ENCODE measurements at regions not wholly inside any gene's neighbourhood (a gene's known extent, or its start where the extent isn't known, plus 50 kb on each side); places are given as distances from the start of the nearest gene placed in this dataset.
"Not testable (repeated sequence)": the region's sequence is repeated elsewhere in the genome, so short reads cannot be mapped to it uniquely, and the experiment has no call there.

DNA sequence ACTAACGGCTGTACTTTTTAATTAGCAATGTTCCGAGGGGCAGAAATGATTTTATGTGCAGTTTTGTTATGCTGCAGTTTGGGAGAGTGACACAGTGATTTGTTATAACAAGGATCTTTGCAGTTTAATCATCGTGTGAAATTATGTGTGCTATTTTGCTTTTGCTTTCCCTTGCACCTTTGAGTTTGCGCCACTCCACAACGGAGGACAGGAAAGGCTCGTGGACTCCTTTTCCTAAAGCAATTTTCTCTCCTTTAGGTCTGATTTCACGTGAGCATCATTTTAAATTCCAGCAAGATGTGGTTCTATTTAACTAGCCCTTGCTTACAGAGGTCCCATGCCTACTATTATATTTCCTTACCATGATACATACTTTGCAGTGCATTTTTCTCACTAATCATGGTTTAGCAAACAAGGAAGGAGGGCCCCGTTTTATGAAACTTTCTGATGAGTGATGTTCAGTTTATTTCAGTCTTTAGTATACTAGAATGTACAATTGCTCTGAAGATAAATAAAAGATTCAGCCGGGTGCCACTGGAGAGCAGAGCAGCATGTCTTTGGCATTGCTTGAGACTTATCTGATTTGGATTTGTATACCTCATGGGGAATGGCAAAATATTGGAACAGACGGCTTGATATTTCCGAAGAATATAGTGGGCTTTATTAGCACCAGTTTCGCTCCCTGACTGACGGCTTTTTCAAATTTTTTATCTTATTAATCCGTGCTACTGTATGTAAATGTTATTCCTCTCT, 528.2 kb upstream of the FANCL start:
- DNase-seq: no peak

DNA sequence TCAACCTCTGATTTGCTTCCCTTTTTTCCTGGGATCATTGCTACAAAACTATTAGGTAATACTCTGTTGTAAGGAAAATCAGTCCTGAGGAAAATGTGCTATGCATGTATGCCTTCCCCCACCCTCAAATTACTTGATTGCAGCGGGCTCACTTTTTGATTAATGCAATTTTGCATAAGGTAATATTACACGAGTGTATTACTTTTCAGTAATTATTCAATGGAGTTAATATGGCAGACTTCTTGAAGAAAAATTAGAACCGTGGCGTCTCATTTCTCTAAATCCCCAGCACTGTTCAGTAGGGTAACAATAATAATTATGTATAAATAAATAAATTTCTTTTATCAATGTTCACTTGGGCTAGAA, 527.6 kb upstream of the FANCL start:
- DNase-seq: no peak

DNA sequence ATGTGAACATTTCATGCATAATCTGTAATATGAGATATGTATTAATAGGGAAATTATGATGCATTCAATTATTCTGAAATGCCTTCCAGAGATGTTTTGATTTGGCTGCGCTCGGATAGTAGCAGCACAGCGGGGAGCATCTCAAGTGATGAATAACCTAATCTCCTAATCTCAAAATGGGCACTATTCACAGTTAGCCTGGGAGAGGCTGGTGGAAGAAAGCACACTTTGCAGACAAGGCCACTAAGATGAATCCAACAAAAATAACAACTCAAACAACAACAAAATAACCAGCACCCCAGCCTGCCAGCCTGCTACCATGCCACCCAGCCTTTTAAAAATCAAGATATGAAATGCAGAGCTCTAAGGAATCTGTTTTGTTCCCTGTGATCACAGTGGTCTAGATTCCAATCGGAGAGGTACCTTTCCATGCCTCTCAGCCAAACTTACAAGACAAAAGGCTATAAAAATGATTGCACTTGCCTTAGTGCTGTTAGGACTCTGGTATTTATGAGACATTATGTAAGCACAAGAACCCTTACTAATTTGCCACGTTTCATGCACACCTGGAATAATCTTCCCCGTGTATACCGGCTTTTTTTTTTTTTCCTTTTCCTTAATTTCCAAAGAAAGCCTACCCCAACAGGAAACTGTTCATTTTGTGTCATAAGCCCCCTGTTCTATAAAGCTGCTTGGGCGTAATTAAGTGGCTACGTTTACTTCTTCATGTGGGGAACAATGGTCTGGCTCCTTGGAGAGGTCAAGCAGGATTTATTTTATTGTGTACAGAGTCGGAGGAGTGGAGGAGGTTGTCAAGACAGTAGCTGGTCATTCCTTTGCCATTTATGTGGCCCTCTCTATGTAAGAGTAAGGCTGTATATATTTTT, 526.9 kb upstream of the FANCL start:
- DNase-seq: no peak

DNA sequence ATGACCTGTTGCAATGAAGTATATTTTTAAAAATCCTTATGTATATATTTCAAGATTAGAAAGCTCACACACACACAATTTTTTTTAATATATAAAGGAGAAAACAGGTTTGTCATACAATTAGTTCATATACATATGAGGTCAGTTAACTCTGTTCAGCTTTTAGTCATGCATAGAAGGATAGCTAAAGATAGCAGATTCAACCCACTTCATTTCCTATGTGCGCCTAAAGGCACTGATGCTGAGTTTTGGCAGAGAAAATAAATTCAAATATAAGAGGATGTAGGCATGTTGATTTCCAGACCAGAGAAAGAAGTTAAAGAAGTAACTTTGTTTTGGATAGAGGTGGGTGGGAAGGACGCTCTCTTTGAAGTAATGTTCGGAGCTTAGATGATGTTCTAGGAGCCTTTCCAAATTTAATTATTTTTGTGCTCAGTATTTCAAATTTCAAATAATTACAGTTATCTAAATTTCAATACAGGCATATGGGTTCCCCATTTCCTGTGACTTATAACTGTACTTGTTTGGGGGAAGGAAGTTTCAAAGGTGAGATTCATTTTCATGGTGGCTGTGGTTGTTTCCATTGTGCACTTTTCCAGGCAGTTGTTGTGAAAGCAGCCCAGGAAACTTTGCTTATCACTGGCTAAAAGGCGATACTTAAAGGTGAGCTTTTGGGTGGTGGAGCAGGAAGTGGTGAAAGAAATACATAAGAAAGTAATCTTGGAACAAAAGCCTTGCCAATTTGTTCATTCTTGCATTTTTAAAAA, 523.4 kb upstream of the FANCL start:
- DNase-seq: no peak

DNA sequence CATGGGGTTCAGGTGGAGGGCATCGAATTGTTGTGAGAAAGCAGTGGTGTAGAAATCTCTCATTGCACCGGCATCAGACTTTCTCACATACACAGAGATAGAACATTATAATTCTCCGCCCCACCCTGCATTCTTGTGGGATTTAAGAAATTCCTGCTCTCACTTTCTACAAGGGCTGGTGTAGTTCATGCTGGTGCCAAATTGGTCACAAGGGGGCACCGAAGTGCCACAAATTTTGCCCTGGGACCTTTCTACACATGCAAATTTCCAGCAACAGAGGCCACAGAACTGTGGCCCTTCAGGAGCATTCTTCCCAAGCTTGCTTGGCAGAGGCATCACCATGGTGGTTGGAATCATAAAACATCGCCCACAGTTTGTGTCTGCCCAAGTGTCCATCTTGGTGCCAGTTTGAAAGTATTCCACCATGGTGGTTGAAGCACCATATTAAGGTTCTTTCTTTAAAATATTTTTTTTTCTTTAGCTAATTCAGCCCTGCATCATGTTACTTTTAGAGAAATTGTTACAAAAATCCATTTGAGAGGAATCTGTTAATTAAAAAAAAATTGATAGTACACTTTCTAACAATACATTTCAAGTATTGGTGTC, 521.2 kb upstream of the FANCL start:
- DNase-seq: peak; percentile 36

DNA sequence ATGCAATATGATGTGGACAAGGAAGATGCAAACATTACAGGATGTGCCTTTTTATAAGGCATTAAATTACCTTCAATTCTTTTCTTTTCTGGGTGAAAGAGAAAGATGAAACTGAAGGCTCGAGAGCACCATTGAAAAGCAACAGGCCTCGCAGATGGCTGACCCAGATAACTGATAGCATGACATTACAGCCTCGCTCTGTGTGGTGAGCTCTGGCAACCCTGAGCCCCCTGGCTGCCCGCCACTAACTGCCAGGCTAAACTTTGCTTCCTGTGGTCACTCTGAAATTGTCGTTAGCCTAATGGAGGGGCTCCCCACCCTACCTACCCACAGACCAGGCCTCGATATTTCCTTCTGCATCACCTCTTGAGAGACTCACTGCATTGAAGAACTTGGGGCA, 516.8 kb upstream of the FANCL start:
- no peak for DNase-seq

DNA sequence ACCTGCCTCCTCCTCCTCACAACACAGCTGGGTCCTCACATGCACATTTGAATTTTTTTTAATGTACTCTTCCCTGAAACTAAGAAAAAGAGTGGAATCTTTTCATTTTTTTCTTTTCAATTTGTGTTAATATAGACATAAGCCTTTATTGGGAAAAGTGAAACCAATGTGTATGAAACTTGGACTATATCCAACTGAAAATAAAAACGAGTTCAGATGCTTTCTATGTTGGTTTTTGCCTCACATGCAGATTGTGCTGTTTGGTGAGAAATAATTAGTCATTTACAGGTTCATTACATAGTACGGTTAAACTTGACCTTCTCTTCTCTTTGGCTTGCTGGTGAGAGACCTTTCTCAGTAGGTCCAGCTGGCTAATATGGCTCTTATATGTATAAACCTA, 515.2 kb upstream of the FANCL start:
- no peak for DNase-seq

DNA sequence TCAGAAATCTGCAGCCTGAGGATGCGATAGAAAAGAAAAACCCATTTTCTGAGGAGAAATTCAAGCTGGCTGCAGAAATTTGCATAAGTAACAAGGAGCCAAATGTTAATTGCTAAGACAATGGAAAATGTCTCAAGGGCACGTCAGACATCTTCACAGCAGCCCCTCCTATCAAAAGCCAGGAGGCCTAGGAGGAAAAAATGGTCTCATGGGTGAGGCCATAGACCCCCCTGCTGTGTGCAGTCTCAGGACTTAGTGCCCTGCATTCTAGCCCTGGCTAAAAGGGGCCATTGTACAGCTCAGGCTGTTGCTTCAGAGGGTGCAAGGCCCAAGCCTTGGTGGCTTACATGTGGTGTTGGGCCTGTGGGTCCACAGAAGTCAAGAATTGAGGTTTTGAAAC, 511.4 kb upstream of the FANCL start:
- not testable (repeated sequence) for DNase-seq

DNA sequence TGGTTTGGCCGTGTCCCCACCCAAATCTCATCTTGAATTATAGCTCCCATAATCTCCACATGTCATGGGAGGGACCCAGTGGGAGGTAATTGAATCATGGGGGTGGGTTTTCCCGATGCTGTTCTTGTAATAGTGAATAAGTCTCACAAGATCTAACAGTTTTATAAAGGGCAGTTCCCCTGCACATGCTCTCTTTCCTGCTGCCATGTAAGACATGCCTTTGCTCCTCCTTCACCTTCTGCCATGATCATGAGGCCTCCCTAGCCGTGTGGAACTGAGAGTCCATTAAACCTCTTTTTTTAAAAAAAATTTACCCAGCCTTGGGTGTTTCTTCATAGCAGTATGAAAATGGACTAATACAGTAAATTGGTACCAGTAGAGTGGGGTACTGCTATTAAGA, 510.6 kb upstream of the FANCL start:
- DNase-seq: not testable (repeated sequence)

DNA sequence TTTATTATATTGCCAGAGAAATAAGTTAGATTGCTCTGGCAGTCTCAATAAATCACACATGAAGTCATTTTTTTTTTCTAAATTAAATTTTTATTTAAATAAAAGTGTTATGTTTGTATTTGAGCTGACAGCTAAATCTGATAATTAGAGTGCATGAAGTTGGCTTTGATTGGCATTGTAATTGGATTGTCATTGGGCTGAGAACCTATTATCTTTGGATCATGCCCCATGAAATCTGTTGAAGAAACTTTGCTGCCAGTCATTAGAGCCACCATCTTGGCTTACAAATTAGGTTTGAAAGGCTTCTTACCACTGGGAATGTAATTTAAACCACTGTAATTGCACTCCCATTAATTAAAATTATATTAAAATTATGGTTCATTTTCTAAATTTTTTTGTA, 507.9 kb upstream of the FANCL start:
- DNase-seq: no peak

DNA sequence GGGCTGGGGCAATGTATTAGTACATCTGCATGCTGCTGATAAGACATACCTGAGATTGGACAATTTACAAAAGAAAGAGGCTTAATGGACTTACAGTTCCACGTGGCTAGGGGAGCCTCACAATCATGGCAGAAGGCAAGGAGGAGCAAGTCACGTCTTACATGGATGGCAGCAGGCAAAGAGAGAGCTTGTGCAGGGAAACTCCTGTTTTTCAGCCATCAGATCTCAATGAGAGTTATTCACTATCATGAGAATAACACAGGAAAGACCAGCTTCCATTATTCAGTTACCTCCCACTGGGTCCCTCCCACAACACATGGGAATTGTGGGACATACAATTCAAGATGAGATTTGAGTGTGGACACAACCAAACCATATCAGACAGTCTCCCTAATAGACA, 504.2 kb upstream of the FANCL start:
- not testable (repeated sequence) for DNase-seq

DNA sequence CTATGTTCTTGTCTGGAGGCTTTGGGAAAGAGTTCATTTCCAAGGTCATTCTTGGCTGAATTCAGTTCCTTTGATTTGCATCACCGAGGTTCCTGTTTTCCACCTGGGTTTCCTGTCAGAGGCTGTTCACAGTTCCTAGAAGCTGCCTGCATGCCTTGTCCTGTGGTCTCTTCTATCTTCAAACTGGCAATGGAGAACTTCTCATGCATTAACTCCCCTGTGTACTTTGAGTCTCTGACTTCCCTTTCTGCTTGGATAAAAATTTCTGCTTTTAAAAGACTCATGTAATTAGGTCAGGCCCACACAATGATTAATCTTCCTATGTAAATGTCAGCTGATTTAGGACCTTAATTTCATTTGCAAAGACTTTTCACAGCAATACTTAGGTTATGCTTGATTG, 499.3 kb upstream of the FANCL start:
- no peak for DNase-seq

DNA sequence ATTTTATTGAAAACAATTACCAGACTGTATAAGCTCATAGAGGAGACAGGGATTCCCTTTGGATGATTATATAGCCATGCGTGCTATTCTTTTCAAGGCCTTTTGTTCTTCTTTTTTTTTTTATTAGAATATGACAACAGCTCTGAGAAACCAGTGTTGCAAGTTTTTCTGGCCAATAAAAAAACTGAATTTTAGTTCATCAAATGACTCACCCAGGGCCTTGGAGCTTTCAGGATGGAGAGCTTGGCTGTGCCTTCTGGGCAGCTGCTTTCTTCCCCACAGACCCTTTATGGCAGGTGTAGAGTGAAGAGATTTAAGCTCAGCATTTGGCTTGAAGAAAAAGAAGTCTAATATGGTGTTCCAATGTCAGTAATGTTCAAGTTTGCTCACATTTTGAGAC, 497.9 kb upstream of the FANCL start:
- DNase-seq: no peak

DNA sequence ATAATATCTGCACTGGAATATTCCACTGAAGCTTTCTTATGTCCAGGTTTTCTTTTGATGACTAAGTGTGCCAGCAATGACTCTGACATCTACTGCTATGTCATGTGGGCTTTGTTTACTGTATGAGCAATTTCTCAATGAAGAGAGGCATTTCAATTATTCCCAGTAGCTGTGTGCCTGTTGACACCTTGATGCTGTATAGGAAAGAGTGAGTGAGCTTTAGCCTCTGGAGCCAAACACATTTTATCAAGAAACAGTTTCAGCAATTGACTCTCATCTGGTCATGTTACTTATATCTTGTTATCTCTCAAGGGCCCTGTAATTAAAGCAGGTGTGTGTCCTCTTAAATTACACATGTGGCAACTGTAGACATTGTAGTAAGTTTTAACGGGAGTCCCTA, 493.2 kb upstream of the FANCL start:
- DNase-seq: no peak

DNA sequence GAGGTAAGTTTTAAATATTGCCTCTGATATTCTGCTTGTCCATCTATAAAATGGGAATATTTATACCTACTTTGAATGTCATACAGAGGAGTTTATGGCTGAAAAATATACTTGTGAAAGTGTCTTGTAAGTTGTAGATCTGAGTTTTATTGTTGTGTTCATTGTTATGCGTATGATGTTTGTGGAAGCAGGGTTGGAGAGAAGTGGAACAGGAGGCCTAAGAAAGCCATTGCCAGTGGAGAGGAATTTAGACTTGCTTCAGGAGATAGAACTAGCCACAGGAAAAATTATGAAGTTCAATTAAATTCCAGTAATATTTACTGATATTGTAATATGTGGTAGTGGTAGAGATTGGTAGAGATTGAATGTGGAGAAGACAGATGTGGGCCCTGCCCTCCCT, 491.9 kb upstream of the FANCL start:
- DNase-seq: no peak

DNA sequence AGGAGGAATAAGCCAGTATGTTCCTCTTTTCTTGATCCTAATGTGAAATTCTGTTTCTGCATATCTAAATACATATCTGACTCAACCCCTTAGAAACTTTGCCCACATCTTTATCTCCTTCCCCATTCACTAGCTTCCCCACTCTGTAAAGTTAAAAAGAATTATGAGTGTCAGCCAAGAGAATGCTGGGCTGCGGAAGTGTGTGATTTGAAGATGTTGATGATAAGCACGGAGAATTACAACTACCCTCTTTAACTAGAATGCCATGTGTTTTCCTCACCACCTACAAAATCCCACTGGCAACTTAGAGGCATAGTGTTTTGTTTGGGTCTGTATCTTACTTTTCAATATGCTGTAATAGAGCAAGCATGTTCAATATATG, 490.4 kb upstream of the FANCL start:
- no peak for DNase-seq

DNA sequence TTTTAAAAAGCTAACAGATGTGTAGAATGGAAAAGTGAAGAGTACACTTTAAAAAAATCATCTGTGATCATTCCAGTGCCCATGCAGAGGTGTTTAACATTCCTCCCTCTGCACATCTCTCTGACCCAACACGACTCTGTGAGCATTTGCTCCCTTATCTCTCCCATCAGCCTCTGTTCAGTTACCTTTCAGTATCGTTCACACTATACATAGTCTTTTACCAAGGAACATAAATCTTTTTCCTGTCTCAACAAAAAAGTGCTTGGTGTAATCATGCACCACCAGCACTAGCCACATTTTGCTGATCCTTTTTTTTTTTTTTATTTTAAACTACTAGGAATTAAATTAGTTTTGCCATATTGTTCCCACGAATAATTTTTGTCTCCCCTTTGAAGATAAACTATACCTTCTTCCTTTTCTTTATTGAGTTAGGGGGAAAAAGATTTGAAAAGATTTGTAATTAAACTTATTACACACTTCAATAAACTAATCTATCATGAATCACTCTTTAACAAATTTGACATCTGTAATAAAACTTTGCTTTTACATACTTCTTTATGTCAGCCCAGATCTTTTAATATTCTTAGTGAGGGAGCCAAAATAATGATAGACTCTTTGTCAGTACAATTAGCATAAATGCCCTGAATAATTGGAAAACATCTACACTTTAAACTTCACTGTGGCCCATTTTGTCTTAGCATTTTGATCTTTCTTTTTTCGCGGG, 489.8 kb upstream of the FANCL start:
- no peak for DNase-seq

DNA sequence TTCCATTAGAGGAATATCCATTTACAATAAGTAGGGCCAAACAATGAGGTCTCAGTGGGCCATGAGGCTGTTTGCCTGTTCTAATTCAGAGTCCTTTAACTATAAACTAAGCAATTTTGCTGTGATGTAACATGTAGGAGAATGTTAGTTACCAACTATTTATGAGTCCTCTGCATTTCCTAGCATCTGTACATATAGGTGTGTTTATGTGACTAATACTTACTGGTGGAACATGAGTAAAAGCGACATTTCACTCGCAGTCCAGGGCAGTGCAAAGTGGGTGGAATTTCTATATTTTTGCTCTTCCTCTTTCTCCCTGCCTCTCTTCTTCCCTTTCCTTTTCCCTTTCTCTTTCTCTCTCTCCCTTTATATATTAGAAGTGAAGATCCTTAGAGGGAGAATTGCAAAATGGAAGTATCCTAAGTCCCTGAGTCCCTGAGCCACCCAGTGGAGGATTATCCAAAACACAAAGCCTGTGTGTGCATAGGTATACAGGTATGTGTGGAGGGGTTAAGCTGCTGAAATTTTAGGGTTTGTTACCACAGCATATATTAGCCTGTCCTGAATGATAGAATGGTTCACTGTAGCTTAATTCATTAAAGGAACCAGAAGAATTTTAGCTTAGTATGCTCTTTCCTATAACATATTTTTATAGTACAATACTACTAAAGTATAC, 487.0 kb upstream of the FANCL start:
- no peak for DNase-seq

DNA sequence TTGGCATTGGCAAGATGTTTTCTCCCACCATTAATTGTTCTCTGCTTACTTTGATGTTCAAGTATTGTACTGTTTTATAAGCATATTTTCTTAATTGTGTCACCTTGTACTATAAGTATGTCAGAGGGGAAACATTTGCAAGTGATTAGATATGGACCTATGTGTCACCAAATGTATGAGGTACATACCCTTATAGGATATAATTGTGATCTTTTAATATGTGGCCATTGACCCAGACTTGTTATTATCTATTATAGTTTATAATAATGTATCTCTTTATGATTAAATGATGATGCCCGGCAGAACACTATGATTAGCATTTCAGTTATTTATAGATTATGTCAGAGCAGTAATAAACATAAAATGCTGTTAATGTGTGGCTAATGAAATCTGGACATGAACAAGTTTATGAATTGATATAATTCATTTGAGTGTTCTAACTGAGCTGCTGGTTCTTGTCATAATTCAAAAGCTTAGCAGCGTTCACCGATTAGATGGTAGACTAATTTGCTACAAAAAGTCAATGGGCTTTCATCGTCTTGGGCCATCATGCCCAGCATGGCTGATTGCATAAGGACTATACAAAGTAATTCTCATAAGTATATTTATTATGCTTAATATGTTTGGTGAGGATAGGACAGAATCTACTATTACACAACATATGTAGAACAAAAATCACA, 480.9 kb upstream of the FANCL start:
- no peak for DNase-seq

DNA sequence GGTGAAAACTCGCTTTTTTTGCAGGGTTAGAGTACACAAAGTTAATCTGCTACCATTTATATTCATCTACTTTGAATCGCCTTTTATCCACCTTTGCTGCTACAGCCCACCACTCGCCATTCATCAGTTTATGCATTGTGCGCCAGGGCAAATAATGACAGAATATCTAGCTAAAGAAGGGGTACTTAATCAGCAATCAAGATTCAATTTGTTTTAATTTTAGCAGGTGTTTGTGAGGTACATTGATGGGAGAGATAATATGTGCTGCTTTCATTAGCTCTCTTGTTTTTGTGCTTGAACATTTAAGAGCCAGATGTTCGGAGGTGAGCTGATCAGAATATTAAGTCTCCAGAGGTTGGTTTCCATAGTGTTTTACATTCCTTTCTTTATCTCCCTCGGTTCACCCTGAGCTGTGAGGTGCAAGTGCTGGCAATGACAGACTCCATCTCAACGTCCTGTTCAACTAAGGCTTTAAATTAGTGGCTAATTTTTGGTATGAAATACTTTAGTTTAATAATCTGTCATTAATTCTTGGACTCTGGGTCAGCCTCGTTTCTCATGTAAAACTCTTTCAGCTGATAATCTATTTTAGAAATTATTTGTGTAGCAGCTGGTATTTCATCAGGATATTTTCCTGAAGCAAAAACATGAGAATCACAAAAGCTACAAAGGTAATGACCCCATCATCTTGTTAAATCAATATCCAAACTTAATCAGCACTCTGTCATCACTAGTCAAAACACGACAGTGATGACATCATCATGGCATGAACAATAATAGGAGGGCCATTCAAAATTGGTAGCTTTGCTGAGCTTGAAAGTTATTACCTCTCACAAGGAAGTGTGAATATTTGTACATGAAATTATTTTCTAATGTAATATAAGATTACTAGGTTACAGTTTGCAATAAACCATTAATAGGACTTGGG, 479.9 kb upstream of the FANCL start:
- DNase-seq: no peak

Measured in NCI-H2107 (cell line).